ENCODE measurements at regions not wholly inside any gene's neighbourhood (a gene's known extent, or its start where the extent isn't known, plus 50 kb on each side); places are given as distances from the start of the nearest gene placed in this dataset.

GRCh38 chr2:198343471-198343870, 539.1 kb downstream of the PLCL1 start:
- TF ChIP-seq POLR2AphosphoS5 (IDR thresholded peaks at IDR 0.05) (no peak), CTCF (IDR thresholded peaks at IDR 0.05) (no peak), EP300 (IDR thresholded peaks at IDR 0.05) (no peak)

Measured in suprapubic skin (tissue), 4 donors.